WTC11 (cell line): ENCODE measurements at regions not wholly inside any gene's neighbourhood (a gene's known extent, or its start where the extent isn't known, plus 50 kb on each side); places are given as distances from the start of the nearest gene placed in this dataset.

ENCODE experiments used
- ATAC-seq: fragments of 200-7000 bp; cut with Tn5 transposase; 2 replicates; pipeline ENCODE4 v1.10.0; 2021; ENCODE audit warnings: mild to moderate bottlenecking, moderate library complexity
- CTCF ChIA-PET: fragments of 300-600 bp; sonication (Branson Sonifier 250); formaldehyde crosslinking; loops from one replicate; lab custom pipeline; 2021; ENCODE audit warnings: antibody characterized with exemption; lab: Charles Lee
- POLR2A ChIA-PET: fragments of 350-600 bp; sonication (Branson Sonifier 250); formaldehyde crosslinking; loops from one replicate; lab custom pipeline; 2021; ENCODE audit warnings: antibody characterized with exemption; lab: Charles Lee
- DNase-seq: peaks from one replicate; pipeline ENCODE4 v3.0.0; 2021; ENCODE audit warnings: low spot score
- H3K27ac Mint-ChIP-seq: 2 replicates; pipeline ENCODE4 v1.8.0; 2021; ENCODE audit warnings: mixed read lengths
- H3K27me3 Mint-ChIP-seq: 2 replicates; pipeline ENCODE4 v1.8.0; 2021; ENCODE audit warnings: low read depth, mild to moderate bottlenecking, moderate library complexity, mixed read lengths
- H3K36me3 Mint-ChIP-seq: 2 replicates; pipeline ENCODE4 v1.8.0; 2021; ENCODE audit warnings: mixed read lengths
- H3K4me1 Mint-ChIP-seq: 2 replicates; pipeline ENCODE4 v1.8.0; 2022; ENCODE audit warnings: mixed read lengths
- H3K4me3 Mint-ChIP-seq: 2 replicates; pipeline ENCODE4 v1.8.0; 2021; ENCODE audit warnings: mild to moderate bottlenecking, moderate library complexity, mixed read lengths
- H3K9me3 Mint-ChIP-seq: 2 replicates; pipeline ENCODE4 v1.8.0; 2021; ENCODE audit warnings: mixed read lengths
- ATF1 ChIP-seq: sonication (generic); formaldehyde crosslinking; IDR thresholded peaks from 2 replicates; pipeline ENCODE4 v1.8.1; 2023; ENCODE audit warnings: mild to moderate bottlenecking, moderate library complexity, missing genetic modification reagents
- CBFB ChIP-seq: sonication (generic); formaldehyde crosslinking; IDR thresholded peaks from 2 replicates; pipeline ENCODE4 v1.8.1; 2022; ENCODE audit warnings: mild to moderate bottlenecking, low read depth, missing genetic modification reagents
- E2F1 ChIP-seq: sonication (generic); formaldehyde crosslinking; IDR thresholded peaks from 2 replicates; pipeline ENCODE4 v1.8.0; 2022; ENCODE audit warnings: mild to moderate bottlenecking, missing genetic modification reagents
- FOXK1 ChIP-seq: sonication (generic); formaldehyde crosslinking; IDR thresholded peaks from 2 replicates; pipeline ENCODE4 v1.8.0; 2022; ENCODE audit warnings: mild to moderate bottlenecking, moderate library complexity, missing genetic modification reagents
- FOXP1 ChIP-seq: sonication (generic); formaldehyde crosslinking; IDR thresholded peaks from 2 replicates; pipeline ENCODE4 v1.8.0; 2022; ENCODE audit warnings: missing genetic modification reagents, mild to moderate bottlenecking, moderate library complexity, borderline replicate concordance
- HMGA2 ChIP-seq: fragments of 250-450 bp; sonication (Bioruptor Pico); IDR thresholded peaks from 2 replicates; pipeline ENCODE4 v1.4.0; 2021; ENCODE audit warnings: mild to moderate bottlenecking, moderate library complexity
- JUN ChIP-seq: sonication (generic); formaldehyde crosslinking; IDR thresholded peaks from 2 replicates; pipeline ENCODE4 v1.8.0; 2023; ENCODE audit warnings: mild to moderate bottlenecking, missing genetic modification reagents
- NFYB ChIP-seq: sonication (generic); formaldehyde crosslinking; conservative IDR thresholded peaks from 2 replicates; pipeline ENCODE4 v1.8.0; 2022; ENCODE audit warnings: low read depth, missing genetic modification reagents
- RORB ChIP-seq: fragments of 250-450 bp; sonication (Bioruptor Pico); IDR thresholded peaks from 2 replicates; pipeline ENCODE4 v1.9.0; 2021; ENCODE audit warnings: mild to moderate bottlenecking
- SMAD3 ChIP-seq: sonication (generic); formaldehyde crosslinking; IDR thresholded peaks from 2 replicates; pipeline ENCODE4 v1.8.0; 2022; ENCODE audit warnings: missing genetic modification reagents, mild to moderate bottlenecking, borderline replicate concordance
- SP1 ChIP-seq: sonication (generic); formaldehyde crosslinking; conservative IDR thresholded peaks from 2 replicates; pipeline ENCODE4 v1.8.1; 2022; ENCODE audit warnings: missing genetic modification reagents
- ZNF121 ChIP-seq: sonication (generic); formaldehyde crosslinking; IDR thresholded peaks from 2 replicates; pipeline ENCODE4 v1.8.0; 2023; ENCODE audit warnings: missing genetic modification reagents
- ZNF138 ChIP-seq: sonication (generic); formaldehyde crosslinking; conservative IDR thresholded peaks from 2 replicates; pipeline ENCODE4 v1.8.1; 2022; ENCODE audit warnings: mild to moderate bottlenecking, moderate library complexity, missing genetic modification reagents
- ZNF232 ChIP-seq: sonication (generic); formaldehyde crosslinking; IDR thresholded peaks from 2 replicates; pipeline ENCODE4 v1.8.0; 2022; ENCODE audit warnings: mild to moderate bottlenecking, missing genetic modification reagents
- ZNF425 ChIP-seq: fragments of 250-450 bp; sonication (Bioruptor Pico); conservative IDR thresholded peaks from 2 replicates; pipeline ENCODE4 v1.9.0; 2021; ENCODE audit warnings: mild to moderate bottlenecking
- TF ChIP-seq, protein P1 (sequence below): sonication (generic); formaldehyde crosslinking; IDR thresholded peaks from 2 replicates; pipeline ENCODE4 v1.8.1; 2023; ENCODE audit warnings: mild to moderate bottlenecking, missing genetic modification reagents
- TF ChIP-seq, protein P2 (sequence below): sonication (generic); formaldehyde crosslinking; IDR thresholded peaks from 2 replicates; pipeline ENCODE4 v1.8.1; 2022; ENCODE audit warnings: mild to moderate bottlenecking, missing genetic modification reagents, moderate library complexity, borderline replicate concordance
- TF ChIP-seq, protein P3 (sequence below): fragments of 200-600 bp; IDR thresholded peaks from 2 replicates; pipeline ENCODE4 v1.8.0; 2022; ENCODE audit warnings: antibody characterized with exemption

DNA sequence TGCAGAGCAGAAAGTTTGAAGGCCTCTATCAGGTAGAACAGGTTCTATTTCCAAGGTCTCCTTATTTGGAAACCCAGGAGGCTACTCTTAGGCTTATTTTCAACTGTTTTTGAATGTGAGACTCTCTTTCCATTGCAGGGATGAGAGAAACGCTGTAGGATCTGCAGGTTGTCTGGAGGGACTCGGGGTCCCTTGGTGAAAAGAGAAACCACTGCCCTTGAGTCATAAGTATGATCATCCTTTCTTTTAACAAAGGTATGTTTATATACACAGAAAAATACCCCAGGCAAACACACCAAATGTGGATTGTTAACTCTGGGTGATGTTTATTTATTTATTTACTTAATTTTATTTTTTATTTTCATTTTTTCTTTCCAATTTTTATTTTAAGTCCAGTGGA lies 57.8 kb upstream of the MAX start (continued):
- TF ChIP-seq E2F1 (CRISPR knock-in tag) (no peak), FOXK1 (CRISPR knock-in tag) (no peak)
- TF ChIP-seq, all 79 proteins: peak for 0

GRCh38 chr14:65162031-65162430 lies 59.7 kb upstream of the MAX start:
- H3K36me3 Mint-ChIP-seq: no peaks in the 10 kb centered on the region
- no peaks in the 10 kb centered on the region for H3K9me3 Mint-ChIP-seq
- DNase-seq: no peak
- ATAC-seq: no peak
- H3K27me3 Mint-ChIP-seq: no peaks in the 10 kb centered on the region
- H3K4me1 Mint-ChIP-seq: no peaks in the 10 kb centered on the region
- H3K27ac Mint-ChIP-seq: no peak overlapping the region
- no peak for TF ChIP-seq ZNF425 (CRISPR knock-in tag)
- TF ChIP-seq ZNF121 (CRISPR knock-in tag): no peak
- no peak for TF ChIP-seq FOXK1 (CRISPR knock-in tag)
- no peak for TF ChIP-seq SP1 (CRISPR knock-in tag)
- no peak for TF ChIP-seq E2F1 (CRISPR knock-in tag)
- TF ChIP-seq HMGA2 (CRISPR knock-in tag): no peak
- TF ChIP-seq JUN (CRISPR knock-in tag): no peak
- TF ChIP-seq NFYB (CRISPR knock-in tag): no peak
- TF ChIP-seq FOXP1 (CRISPR knock-in tag): no peak
- no peak for TF ChIP-seq SMAD3 (CRISPR knock-in tag)
- no peak for TF ChIP-seq ATF1 (CRISPR knock-in tag)
- TF ChIP-seq ZNF232 (CRISPR knock-in tag): no peak
- TF ChIP-seq, protein P1, sequence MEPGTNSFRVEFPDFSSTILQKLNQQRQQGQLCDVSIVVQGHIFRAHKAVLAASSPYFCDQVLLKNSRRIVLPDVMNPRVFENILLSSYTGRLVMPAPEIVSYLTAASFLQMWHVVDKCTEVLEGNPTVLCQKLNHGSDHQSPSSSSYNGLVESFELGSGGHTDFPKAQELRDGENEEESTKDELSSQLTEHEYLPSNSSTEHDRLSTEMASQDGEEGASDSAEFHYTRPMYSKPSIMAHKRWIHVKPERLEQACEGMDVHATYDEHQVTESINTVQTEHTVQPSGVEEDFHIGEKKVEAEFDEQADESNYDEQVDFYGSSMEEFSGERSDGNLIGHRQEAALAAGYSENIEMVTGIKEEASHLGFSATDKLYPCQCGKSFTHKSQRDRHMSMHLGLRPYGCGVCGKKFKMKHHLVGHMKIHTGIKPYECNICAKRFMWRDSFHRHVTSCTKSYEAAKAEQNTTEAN: no peak
- TF ChIP-seq, protein P2, sequence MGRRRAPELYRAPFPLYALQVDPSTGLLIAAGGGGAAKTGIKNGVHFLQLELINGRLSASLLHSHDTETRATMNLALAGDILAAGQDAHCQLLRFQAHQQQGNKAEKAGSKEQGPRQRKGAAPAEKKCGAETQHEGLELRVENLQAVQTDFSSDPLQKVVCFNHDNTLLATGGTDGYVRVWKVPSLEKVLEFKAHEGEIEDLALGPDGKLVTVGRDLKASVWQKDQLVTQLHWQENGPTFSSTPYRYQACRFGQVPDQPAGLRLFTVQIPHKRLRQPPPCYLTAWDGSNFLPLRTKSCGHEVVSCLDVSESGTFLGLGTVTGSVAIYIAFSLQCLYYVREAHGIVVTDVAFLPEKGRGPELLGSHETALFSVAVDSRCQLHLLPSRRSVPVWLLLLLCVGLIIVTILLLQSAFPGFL (CRISPR knock-in tag): no peak
- TF ChIP-seq CBFB (CRISPR knock-in tag): no peak
- ChIA-PET POLR2A (no interaction called here), CTCF (interaction anchor here (0.7 to 2.7 kb wide), 3 partner anchors 289 to 797 kb away, joined by 3 to 6 read pairs (median 3); no protein-coding TSS in a partner anchor)
- H3K4me3 Mint-ChIP-seq: no peak overlapping the region

DNA sequence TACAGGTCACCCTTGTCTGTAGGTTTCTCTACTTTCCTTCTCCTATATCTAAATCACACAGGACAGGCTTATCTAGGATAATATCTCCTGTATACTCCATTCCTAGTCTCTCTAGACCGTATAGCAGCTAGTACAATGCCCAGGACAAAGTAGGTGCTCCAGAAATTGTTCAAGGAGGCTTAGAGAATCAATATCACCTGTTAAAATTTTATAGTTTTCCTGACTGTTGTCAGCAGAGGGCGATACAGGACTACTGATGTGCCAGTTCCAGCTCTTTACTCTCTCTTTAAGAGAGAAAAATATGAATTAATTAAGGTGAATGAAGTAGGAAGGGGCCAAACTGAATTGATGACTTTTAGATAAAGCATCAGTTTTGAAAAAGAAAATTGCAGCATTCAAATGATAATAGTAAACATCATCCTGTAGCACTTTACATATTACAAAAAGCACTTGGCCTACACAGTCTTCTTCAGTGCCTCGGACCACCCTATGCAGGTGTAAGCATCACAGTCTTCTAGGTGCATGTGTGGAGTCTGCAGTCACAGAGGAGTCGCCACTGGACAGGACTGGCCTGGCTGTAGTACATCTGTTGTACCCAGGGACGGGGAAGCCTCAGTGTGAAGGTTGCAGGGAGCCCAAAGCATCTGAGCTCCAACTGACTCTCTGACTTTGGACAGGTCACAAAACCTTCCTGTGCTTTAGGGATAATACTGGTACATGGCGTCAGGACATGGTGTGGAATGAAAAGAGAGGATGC lies 61.9 kb upstream of the MAX start:
- Mint-ChIP-seq H3K9me3 (no peaks in the 10 kb centered on the region), H3K27ac (no peak overlapping the region), H3K27me3 (no peaks in the 10 kb centered on the region; the same call in 1 of the 2 replicates), H3K36me3 (no peaks in the 10 kb centered on the region), H3K4me3 (no peak overlapping the region), H3K4me1 (no peaks in the 10 kb centered on the region)
- DNase-seq (no peak), ATAC-seq (peak; percentile 62)
- ChIA-PET POLR2A (no interaction called here), CTCF (interaction anchor here (0.5 to 2.7 kb wide), 25 partner anchors 8 to 1393 kb away, joined by 3 to 13 read pairs (median 4); partner anchors contain the start of gene FUT8)
- TF ChIP-seq RORB (no peak), ZNF138 (CRISPR knock-in tag) (no peak), ATF1 (CRISPR knock-in tag) (no peak)
- TF ChIP-seq, protein P3, sequence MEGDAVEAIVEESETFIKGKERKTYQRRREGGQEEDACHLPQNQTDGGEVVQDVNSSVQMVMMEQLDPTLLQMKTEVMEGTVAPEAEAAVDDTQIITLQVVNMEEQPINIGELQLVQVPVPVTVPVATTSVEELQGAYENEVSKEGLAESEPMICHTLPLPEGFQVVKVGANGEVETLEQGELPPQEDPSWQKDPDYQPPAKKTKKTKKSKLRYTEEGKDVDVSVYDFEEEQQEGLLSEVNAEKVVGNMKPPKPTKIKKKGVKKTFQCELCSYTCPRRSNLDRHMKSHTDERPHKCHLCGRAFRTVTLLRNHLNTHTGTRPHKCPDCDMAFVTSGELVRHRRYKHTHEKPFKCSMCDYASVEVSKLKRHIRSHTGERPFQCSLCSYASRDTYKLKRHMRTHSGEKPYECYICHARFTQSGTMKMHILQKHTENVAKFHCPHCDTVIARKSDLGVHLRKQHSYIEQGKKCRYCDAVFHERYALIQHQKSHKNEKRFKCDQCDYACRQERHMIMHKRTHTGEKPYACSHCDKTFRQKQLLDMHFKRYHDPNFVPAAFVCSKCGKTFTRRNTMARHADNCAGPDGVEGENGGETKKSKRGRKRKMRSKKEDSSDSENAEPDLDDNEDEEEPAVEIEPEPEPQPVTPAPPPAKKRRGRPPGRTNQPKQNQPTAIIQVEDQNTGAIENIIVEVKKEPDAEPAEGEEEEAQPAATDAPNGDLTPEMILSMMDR: peak; percentile 57
